ENCODE measurements at regions not wholly inside any gene's neighbourhood (a gene's known extent, or its start where the extent isn't known, plus 50 kb on each side); places are given as distances from the start of the nearest gene placed in this dataset.

- Mint-ChIP-seq H3K27ac (no peak overlapping the region), H3K4me3 (no peak overlapping the region), H3K27me3 (ENCODE audit: insufficient read depth) (peaks cover 60% of the 10 kb centered on the region), H3K36me3 (ENCODE audit: low read depth) (no peaks in the 10 kb centered on the region), H3K9me3 (no peaks in the 10 kb centered on the region), H3K4me1 (peaks cover 45% of the 10 kb centered on the region)
- H3K9me3 ChIP-seq (ENCODE audit: control insufficient read depth, low read length) = no peaks in the 10 kb centered on the region
- WGBS, 2 experiments (ENCODE audit: insufficient coverage in 1 of 2, insufficient read length in 1 of 2) = 92 to 100% methylated on average over 2 to 6 of the region's 6 CpGs
- TF ChIP-seq, protein P1, sequence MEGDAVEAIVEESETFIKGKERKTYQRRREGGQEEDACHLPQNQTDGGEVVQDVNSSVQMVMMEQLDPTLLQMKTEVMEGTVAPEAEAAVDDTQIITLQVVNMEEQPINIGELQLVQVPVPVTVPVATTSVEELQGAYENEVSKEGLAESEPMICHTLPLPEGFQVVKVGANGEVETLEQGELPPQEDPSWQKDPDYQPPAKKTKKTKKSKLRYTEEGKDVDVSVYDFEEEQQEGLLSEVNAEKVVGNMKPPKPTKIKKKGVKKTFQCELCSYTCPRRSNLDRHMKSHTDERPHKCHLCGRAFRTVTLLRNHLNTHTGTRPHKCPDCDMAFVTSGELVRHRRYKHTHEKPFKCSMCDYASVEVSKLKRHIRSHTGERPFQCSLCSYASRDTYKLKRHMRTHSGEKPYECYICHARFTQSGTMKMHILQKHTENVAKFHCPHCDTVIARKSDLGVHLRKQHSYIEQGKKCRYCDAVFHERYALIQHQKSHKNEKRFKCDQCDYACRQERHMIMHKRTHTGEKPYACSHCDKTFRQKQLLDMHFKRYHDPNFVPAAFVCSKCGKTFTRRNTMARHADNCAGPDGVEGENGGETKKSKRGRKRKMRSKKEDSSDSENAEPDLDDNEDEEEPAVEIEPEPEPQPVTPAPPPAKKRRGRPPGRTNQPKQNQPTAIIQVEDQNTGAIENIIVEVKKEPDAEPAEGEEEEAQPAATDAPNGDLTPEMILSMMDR (conservative IDR thresholded peaks at IDR 0.05) = no peak
- no peak for DNase-seq
- H3K36me3 ChIP-seq (ENCODE audit: control insufficient read depth, insufficient read depth, low read length) = no peaks in the 10 kb centered on the region
- peaks cover 52% of the 10 kb centered on the region for H3K27me3 ChIP-seq (ENCODE audit: control insufficient read depth, insufficient read depth, low read length, poor library complexity, severe bottlenecking)
- H3K27ac ChIP-seq (ENCODE audit: low read depth, low read length) = no peak overlapping the region
- peaks cover 2% of the 10 kb centered on the region for H3K4me1 ChIP-seq (ENCODE audit: control insufficient read depth, insufficient read depth, low read length)
- no peak overlapping the region for H3K9ac ChIP-seq (ENCODE audit: extremely low read depth, low read length, poor library complexity, severe bottlenecking)
- H3K4me3 ChIP-seq (ENCODE audit: low read length) = no peak overlapping the region
These were observed 1938.0 kb upstream of the PIK3C3 start for GRCh38 chr18:40017021-40017420.

GRCh38 chr18:40016405-40016804 lies 1938.6 kb upstream of the PIK3C3 start:
- no peak overlapping the region for H3K27ac Mint-ChIP-seq
- H3K36me3 ChIP-seq (ENCODE audit: control insufficient read depth, insufficient read depth, low read length) = no peaks in the 10 kb centered on the region
- peaks cover 2% of the 10 kb centered on the region for H3K4me1 ChIP-seq (ENCODE audit: control insufficient read depth, insufficient read depth, low read length)
- H3K9me3 Mint-ChIP-seq = no peaks in the 10 kb centered on the region
- no peak overlapping the region for H3K27ac ChIP-seq (ENCODE audit: low read depth, low read length)
- no peaks in the 10 kb centered on the region for H3K36me3 Mint-ChIP-seq (ENCODE audit: low read depth)
- no peak overlapping the region for H3K9ac ChIP-seq (ENCODE audit: extremely low read depth, low read length, poor library complexity, severe bottlenecking)
- 100% methylated on average over 1 of the region's 1 CpG; no CpG with 5 or more reads in 1 of the 2 experiments for WGBS, 2 experiments (ENCODE audit: insufficient coverage in 1 of 2, insufficient read length in 1 of 2)
- H3K4me3 ChIP-seq (ENCODE audit: low read length) = no peak overlapping the region
- no peak for DNase-seq
- H3K9me3 ChIP-seq (ENCODE audit: control insufficient read depth, low read length) = no peaks in the 10 kb centered on the region
- no peak overlapping the region for H3K4me3 Mint-ChIP-seq
- H3K27me3 Mint-ChIP-seq (ENCODE audit: insufficient read depth) = peaks cover 54% of the 10 kb centered on the region
- H3K27me3 ChIP-seq (ENCODE audit: control insufficient read depth, insufficient read depth, low read length, poor library complexity, severe bottlenecking) = peaks cover 46% of the 10 kb centered on the region
- H3K4me1 Mint-ChIP-seq = peaks cover 40% of the 10 kb centered on the region
- TF ChIP-seq, protein P1 (conservative IDR thresholded peaks at IDR 0.05) = no peak

- H3K4me1 Mint-ChIP-seq = peaks cover 26% of the 10 kb centered on the region
- H3K9me3 Mint-ChIP-seq = no peaks in the 10 kb centered on the region
- TF ChIP-seq, protein P1 (conservative IDR thresholded peaks at IDR 0.05) = no peak
- Histone ChIP-seq H3K4me3 (ENCODE audit: low read length) (no peak overlapping the region), H3K36me3 (ENCODE audit: control insufficient read depth, insufficient read depth, low read length) (no peaks in the 10 kb centered on the region), H3K4me1 (ENCODE audit: control insufficient read depth, insufficient read depth, low read length) (no peaks in the 10 kb centered on the region), H3K9ac (ENCODE audit: extremely low read depth, low read length, poor library complexity, severe bottlenecking) (no peak overlapping the region), H3K27me3 (ENCODE audit: control insufficient read depth, insufficient read depth, low read length, poor library complexity, severe bottlenecking) (peaks cover 29% of the 10 kb centered on the region), H3K27ac (ENCODE audit: low read depth, low read length) (no peak overlapping the region), H3K9me3 (ENCODE audit: control insufficient read depth, low read length) (no peaks in the 10 kb centered on the region)
- peaks cover 59% of the 10 kb centered on the region for H3K27me3 Mint-ChIP-seq (ENCODE audit: insufficient read depth)
- no peak for DNase-seq
- no peaks in the 10 kb centered on the region for H3K36me3 Mint-ChIP-seq (ENCODE audit: low read depth)
- H3K27ac Mint-ChIP-seq = no peak overlapping the region
- H3K4me3 Mint-ChIP-seq = no peak overlapping the region
These were observed 1941.9 kb upstream of the PIK3C3 start for GRCh38 chr18:40013001-40013609.

All from endodermal cell (in vitro differentiated cells).